Medulla oblongata (tissue), 1 donor: ENCODE measurements at regions not wholly inside any gene's neighbourhood (a gene's known extent, or its start where the extent isn't known, plus 50 kb on each side); places are given as distances from the start of the nearest gene placed in this dataset.
A peak's percentile ranks its signal among the peaks of the same experiment; 100 is the strongest.
"Not testable (repeated sequence)": the region's sequence is repeated elsewhere in the genome, so short reads cannot be mapped to it uniquely, and the experiment has no call there.

ENCODE experiments used
- DNase-seq: peaks from one replicate; pipeline ENCODE4 v3.0.0-alpha.2; 2015; ENCODE audit errors: extremely low spot score

- DNase-seq: no peak
These were observed 155.5 kb upstream of the RGS6 start for GRCh38 chr14:71776471-71777360.

DNA sequence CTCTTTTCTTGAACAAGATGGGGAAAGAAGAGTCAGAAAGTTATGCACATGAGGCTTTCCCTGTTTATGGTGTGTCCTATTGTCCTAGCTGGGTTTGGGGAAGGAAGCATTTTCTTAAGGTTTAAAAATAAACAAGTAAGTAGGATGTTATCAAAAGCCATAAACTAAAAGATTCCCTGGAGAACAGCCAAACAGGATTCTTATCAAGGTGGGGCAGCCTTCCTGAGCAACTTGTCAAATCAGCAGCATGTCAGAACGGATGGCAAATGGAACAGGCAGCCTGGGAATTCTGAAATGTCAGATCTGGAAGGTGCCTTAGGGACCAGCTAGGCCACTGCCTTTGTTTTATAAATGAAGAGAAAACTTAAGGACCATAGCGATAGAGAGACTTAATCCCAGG, 152.2 kb upstream of the RGS6 start:
- no peak for DNase-seq

DNA sequence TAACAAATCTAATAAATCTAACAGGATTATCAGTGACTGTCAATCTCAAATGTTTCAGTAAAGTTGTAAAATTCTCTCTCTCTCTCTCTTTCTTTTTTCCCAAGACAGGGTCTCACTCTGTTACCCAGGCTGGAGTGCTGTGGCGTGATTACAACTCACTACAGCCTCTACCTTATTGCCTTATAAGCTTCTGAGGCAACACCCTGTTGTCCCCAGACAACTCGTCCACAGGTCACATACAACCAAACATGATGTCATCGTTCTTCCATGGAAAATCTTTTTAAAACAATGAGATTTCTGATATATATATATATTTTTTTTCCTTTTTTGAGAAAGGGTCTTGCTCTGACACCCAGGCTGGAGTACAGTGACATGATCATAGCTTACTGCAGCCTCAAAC, 151.4 kb upstream of the RGS6 start:
- DNase-seq: no peak

DNA sequence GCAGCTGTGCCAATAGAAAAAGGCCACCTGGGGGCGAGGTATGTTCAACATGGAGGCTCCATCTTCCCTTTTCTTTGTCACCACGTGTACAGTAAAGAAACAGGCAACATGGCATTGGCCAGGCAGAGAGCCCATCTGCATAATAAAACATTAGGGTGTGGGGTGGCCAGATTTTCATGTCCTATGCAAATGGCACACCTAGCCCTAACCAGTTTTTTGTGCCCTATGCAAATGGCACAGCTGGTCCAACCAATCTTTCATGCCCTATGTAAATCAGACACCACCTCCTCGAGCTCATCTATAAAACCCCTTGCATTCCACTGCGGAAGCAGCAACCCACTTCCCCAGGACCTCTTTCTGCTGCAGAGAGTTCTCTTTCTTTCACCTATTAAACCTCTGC, 149.1 kb upstream of the RGS6 start:
- DNase-seq: no peak

GRCh38 chr14:71783786-71784185, 148.4 kb upstream of the RGS6 start:
- DNase-seq: no peak

DNA sequence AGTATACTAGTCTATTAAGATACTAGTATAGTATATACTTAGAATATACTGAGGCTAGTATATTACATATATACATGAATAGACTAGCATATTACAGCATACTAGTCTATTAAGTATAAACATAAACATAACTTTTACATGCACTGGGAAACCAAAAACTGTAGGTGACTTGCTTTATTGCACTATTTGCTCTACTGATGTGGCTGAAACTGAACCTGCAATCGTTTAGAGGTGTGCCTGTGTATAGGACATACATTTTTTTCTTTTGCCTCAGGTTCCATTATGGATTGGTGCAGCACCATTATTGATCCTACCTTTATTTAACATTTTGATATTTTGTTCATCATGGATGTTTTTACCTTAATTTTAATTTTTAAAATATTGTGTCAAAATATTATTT, 143.2 kb upstream of the RGS6 start:
- no peak for DNase-seq

DNA sequence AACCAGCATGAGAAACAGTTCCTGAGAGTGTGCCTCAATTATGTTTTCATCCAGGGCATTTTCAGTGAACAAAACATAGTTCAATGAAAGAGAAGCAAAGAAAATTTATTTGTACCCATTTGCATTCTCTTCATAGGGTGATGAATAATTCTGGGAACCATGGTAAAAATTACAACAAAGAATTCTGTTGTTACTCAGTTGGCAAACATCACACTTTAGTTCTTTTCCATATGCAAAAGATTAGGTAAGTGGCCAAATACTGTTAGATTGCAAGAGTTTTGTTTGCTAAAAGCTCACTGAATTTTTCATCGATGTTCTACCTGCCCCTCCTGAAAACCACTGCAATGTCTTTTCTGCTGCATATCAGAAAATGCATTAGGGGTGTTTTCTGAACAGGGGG, 132.4 kb upstream of the RGS6 start:
- no peak for DNase-seq

DNA sequence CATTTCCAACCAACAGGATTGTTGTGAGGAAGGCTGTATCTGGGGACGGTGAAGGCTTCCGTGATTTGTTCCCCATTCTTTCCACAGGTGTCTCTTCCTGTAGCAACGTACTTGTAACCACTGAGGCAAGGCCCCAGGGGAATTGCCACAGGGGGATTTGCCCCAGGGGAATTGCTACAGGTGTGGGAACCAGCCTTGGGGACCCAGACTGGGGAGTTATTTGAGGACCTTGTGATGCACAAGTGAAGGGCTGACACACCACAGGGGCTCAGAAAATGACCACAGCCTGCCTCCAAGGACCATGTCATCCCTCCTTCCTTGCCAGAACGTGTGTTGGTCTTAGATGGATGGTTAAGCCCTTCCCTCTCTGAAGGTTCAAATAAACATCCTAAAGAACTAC, 131.4 kb upstream of the RGS6 start:
- no peak for DNase-seq

- no peak for DNase-seq
These were observed 128.5 kb upstream of the RGS6 start for GRCh38 chr14:71803539-71804260.

GRCh38 chr14:71804992-71805391, 127.2 kb upstream of the RGS6 start:
- DNase-seq: no peak

GRCh38 chr14:71807049-71807448, 125.2 kb upstream of the RGS6 start:
- not testable (repeated sequence) for DNase-seq

DNA sequence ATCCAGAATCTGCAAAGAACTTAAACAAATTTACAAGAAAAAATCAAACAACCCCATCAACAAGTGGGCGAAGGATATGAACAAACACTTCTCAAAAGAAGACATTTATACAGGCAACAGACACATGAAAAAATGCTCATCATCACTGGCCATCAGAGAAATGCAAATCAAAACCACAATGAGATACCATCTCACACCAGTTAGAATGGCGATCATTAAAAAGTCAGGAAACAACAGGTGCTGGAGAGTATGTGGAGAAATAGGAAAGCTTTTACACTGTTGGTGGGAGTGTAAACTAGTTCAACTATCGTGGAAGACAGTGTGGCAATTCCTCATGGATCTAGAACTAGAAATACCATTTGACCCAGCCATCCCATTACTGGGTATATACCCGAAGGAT, 121.4 kb upstream of the RGS6 start:
- not testable (repeated sequence) for DNase-seq

DNA sequence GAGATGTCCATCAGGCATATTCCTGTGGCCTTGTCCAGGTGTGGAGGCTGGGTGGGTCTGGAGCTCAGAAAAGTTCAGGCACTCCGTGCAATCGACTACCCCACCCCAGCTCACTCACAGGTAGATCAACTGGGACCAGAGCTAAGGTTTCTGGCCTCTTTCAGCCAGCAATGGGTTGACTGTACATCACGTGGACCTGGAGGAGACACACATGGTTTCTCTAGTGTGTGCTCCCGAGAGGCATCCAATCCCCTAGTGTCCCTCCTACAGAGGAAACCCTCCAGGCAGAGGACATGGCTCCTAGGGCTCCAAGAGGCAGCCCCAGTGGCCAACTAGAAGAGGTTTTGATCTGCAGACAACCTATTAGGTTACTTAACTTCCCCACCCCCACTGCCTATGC, 119.5 kb upstream of the RGS6 start:
- no peak for DNase-seq

- DNase-seq: no peak
These were observed 117.1 kb upstream of the RGS6 start for GRCh38 chr14:71815110-71815509.

DNA sequence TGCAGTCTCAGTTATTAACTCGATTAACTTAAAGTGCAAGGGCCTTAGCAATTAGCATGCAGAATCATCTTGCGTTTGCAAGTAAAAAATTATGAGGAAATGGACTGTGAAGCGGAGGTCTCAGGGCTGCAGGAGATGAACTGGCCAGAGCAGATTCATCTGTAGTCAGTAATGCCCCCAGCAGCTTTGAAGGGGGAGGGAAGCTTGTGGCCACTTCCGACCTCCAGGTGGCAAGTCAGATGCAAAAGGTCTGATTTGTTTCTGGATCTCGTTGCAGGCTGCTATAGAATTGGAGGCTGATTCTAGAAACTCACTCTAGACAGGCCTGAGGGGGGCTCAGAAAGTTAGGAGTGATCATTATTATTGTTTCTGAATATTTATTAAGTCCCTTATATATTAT, 107.4 kb upstream of the RGS6 start:
- DNase-seq: no peak

DNA sequence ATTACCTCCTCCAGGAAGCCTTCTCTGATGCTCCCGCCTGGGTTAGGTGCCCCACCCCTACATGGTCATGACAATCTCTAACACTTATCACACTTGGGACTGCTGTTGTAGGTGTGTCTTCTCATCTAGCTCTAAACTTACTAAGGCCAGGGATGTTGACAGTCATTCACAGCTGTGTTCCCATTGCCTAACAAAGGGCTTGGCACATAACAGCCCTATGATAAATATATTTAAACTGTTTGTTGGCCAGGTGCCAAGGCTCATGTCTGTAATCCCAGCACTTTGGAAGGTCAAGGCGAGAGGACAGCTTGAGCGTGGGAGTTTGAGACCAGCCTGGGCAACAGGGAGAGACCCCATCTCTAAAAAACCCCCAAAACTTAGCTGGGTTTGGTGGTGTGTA, 98.8 kb upstream of the RGS6 start:
- DNase-seq: no peak

DNA sequence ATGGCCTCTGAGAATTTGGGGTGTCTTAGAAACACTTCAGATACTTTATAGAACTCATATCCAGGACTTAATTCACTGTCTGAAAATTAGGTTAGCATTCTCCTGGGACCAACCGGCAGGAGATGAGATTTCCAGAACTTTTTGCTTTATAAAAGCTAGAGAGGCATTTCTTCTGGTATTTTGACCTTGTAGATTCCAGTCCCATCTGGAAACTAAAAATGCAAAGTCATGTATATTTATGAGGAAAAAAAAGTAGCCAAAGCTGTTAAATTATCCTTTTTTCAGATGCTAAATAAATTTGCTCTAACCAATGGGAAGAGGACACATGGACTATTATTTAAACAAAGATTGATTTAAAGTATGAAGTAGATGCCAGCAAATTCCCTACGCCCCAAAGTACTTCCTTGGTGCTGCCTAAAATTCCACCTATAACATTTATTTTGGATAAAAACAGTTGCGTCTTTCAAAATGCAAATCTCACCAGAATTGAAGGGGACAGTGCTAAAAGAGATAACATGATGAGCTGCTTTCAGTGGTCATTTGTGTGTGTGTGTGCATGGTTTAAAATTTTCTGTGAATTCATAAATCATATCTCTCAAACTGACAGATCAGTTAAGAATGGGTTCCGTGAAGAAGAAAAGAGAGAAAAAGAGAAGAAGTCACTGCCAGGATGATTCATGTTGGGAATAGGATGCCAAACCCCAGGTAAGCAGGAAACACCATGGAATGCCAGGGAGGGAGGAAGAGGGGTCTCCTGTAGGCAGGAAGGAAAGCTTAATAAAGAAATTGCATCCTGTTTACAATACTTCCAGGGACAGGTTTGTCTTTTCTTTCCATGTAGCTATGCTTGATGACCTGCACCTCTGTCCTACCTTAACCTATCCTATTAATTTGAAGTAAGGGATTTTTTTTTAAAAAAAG, 97.7 kb upstream of the RGS6 start:
- DNase-seq: no peak

DNA sequence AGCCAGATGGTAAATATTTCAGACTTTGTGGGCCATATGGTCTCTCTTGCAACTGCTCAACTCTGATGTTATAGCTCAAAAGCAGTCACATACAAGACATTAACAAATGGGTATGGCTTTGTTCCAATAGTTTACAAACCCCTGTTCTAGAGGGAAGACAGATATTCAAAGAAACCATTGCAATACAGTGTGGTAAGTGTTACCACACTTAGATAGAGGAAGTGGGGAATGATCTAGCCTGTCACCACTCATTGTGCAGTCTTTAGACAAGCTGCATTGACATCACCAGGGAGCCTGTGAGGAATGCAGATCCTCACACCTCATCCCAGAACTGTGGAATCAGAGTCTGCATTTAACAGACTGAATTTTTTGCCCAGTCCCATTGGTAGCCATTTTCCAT, 80.0 kb upstream of the RGS6 start:
- no peak for DNase-seq

DNA sequence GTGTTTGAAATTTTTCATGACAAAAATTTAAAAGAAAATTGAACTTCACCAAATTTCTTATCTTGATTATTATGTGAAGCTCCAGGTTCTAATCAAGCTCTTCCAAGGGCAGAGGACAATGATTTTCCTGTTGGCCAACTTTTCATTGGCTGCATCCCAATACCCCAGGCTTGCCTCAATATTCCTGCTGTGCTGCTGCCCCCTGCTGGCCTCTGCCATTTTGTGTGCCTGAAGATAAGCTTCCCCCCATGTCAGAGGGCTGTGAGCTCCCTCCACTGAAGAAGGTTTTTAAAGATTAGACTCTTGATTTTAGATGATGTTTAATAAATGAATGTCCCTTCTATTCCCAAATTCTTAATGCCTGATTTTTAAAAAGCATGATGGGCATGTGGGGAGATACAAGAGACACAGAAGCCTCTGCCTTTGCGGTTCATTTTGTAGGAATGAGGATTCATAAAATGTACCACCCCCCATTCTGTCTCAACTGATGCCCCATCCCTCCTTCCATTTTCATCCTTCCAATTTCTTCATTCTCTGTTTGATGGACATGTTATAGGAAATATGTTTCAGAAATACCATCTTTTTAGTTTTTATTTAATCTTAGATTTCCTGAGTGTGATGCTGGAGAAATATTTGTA, 76.7 kb upstream of the RGS6 start:
- DNase-seq: peak; percentile 46

- DNase-seq: no peak
These were observed 75.9 kb upstream of the RGS6 start for GRCh38 chr14:71856199-71856919.

DNA sequence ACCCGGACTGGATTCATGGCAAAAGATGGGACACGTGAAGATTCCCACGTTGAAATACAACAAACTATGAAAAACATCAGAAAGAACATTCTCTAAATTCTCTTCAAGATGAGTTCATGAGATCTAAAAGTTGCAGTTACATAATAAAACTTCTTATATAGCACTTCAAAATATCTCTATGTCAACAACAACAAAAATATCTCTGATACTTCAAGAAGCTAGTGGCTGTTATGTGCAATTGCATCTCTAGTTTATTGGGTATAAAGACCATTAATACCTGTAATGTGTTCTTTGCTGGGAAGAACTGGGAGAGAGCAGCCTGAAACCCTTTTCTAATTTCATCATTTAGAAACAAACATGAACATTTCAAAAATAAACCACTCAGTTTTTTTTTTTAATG, 69.2 kb upstream of the RGS6 start:
- DNase-seq: no peak
